ENCODE measurements at regions not wholly inside any gene's neighbourhood (a gene's known extent, or its start where the extent isn't known, plus 50 kb on each side); places are given as distances from the start of the nearest gene placed in this dataset.
"Not testable (repeated sequence)": the region's sequence is repeated elsewhere in the genome, so short reads cannot be mapped to it uniquely, and the experiment has no call there.

GRCh38 chr3:96351598-96351997, 462.8 kb upstream of the EPHA6 start:
- TF ChIP-seq CTCF, POLR2A (IDR thresholded peaks at IDR 0.05): not testable (repeated sequence)

Data from thyroid gland (tissue), 4 donors.